SK-N-MC (cell line): ENCODE measurements at regions not wholly inside any gene's neighbourhood (a gene's known extent, or its start where the extent isn't known, plus 50 kb on each side); places are given as distances from the start of the nearest gene placed in this dataset.

ENCODE experiments used
- EZH2 ChIP-seq: fragments of 200-600 bp; sonication (generic); IDR thresholded peaks from one replicate; pipeline ENCODE4 v1.6.1; 2017; ENCODE audit warnings: antibody characterized with exemption
- FOXP2 ChIP-seq: optimal IDR thresholded peaks from 2 replicates; pipeline ENCODE3; 2011; ENCODE audit warnings: mild to moderate bottlenecking, moderate library complexity; ENCODE audit not compliant: insufficient read depth; ENCODE audit errors: extremely low read length, control extremely low read depth
- POLR2AphosphoS5 ChIP-seq: IDR thresholded peaks from 2 replicates; pipeline ENCODE4 v1.6.1; 2012; ENCODE audit warnings: mild to moderate bottlenecking, low read depth, low read length, borderline replicate concordance

GRCh38 chr1:113192980-113193379 lies 120.0 kb downstream of the LRIG2 start:
- TF ChIP-seq POLR2AphosphoS5 (no peak), EZH2 (no peak), FOXP2 (no peak)
